ENCODE measurements at regions not wholly inside any gene's neighbourhood (a gene's known extent, or its start where the extent isn't known, plus 50 kb on each side); places are given as distances from the start of the nearest gene placed in this dataset.

DNA sequence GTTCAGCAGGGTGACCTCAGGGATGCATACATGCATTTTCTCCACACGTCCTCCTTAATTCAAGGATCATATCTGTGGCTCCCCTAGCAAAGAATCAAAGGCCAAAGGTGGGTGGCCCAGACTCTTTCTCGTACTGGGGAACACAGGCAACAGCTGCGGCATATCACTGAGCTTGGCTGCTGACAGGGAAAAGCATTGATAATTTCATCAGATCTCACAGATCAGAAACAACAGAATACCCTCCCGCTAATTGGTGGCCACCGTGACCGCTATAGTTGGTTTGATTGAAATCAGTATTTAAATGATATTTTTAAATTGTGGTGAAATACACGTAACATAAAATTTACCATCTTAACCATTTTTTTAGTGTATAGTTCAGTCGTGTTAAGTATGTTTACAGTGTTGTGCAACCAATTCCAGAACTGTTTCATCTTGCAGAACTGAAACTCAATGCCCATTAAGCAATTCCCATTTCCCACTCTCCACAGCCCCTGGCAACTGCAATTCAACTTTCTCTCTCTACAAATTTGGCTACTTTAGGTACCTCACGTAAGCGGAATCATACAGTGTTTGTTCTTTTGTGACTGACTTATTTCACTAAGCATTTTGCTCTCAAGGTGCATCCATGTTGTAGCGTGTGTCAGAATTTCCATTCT is 74.7 kb upstream of the TMEM170B start:
- 0% methylated on average over 4 of the region's 11 CpGs for WGBS (ENCODE audit: insufficient coverage)
- Mint-ChIP-seq H3K36me3 (no peaks in the 10 kb centered on the region), H3K4me1 (peaks cover 57% of the 10 kb centered on the region), H3K4me3 (peak overlapping the region; percentile 51 to 82), H3K9me3 (peaks cover 0 to 5% (median 0%) of the 10 kb centered on the region in 7 donors), H3K27ac (peak overlapping the region; percentile 90 to 97 (median 93)), H3K27me3 (ENCODE audit: low read depth in 3 of 3) (peaks cover 0 to 3% (median 0%) of the 10 kb centered on the region in 3 donors)
- TF ChIP-seq, protein P1, sequence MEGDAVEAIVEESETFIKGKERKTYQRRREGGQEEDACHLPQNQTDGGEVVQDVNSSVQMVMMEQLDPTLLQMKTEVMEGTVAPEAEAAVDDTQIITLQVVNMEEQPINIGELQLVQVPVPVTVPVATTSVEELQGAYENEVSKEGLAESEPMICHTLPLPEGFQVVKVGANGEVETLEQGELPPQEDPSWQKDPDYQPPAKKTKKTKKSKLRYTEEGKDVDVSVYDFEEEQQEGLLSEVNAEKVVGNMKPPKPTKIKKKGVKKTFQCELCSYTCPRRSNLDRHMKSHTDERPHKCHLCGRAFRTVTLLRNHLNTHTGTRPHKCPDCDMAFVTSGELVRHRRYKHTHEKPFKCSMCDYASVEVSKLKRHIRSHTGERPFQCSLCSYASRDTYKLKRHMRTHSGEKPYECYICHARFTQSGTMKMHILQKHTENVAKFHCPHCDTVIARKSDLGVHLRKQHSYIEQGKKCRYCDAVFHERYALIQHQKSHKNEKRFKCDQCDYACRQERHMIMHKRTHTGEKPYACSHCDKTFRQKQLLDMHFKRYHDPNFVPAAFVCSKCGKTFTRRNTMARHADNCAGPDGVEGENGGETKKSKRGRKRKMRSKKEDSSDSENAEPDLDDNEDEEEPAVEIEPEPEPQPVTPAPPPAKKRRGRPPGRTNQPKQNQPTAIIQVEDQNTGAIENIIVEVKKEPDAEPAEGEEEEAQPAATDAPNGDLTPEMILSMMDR (IDR thresholded peaks at IDR 0.05), result no peak
- Histone ChIP-seq H2AFZ (ENCODE audit: insufficient read depth, low read depth, low read length, poor library complexity, severe bottlenecking) (no peak overlapping the region), H4K20me1 (ENCODE audit: insufficient read depth, low read length) (no peaks in the 10 kb centered on the region), H3K4me1 (ENCODE audit: control insufficient read depth in 1 of 2, insufficient read depth in 2 of 2, low read length in 2 of 2) (peaks cover 56 to 59% of the 10 kb centered on the region in 2 donors), H3K9ac (ENCODE audit: insufficient read depth, low read length, poor library complexity, severe bottlenecking) (peak overlapping the region; percentile 41), H3K27me3 (ENCODE audit: control insufficient read depth in 2 of 2, insufficient read depth in 2 of 2, low read length in 2 of 2) (no peaks in the 10 kb centered on the region), H3K27ac (ENCODE audit: low read depth in 1 of 2, low read length in 2 of 2) (peak overlapping the region; percentile 72 to 79), H3K36me3 (replicated peaks in 1 of 2; ENCODE audit: control insufficient read depth in 1 of 2, insufficient read depth in 2 of 2, low read length in 2 of 2) (no peaks in the 10 kb centered on the region), H3K4me2 (replicated peaks; ENCODE audit: extremely low read depth, low read length, poor library complexity, severe bottlenecking) (peak overlapping the region; percentile 75), H3K79me2 (ENCODE audit: insufficient read depth, low read length) (no peaks in the 10 kb centered on the region), H3K4me3 (replicated peaks in 1 of 3; ENCODE audit: low read depth in 2 of 3, low read length in 3 of 3) (peak overlapping the region in 2 of 3 experiments; percentile 37 to 65), H3K9me3 (replicated peaks in 1 of 2; ENCODE audit: control insufficient read depth in 1 of 2, insufficient read depth in 1 of 2, low read length in 2 of 2) (no peaks in the 10 kb centered on the region)
- peak; percentile 74 to 90 (median 90) for DNase-seq
- intact Hi-C loops (cut with micrococcal nuclease), result loop anchor here (5.0 to 10.0 kb wide), 3 partner anchors 48 to 81 kb away; no protein-coding TSS in a partner anchor

GRCh38 chr6:11460837-11461661 is 76.5 kb upstream of the TMEM170B start:
- Histone ChIP-seq H3K9me3 (replicated peaks in 1 of 2; ENCODE audit: control insufficient read depth in 1 of 2, insufficient read depth in 1 of 2, low read length in 2 of 2) (no peaks in the 10 kb centered on the region), H3K27ac (ENCODE audit: low read depth in 1 of 2, low read length in 2 of 2) (peak overlapping the region in 1 of 2 donors; percentile 74), H4K20me1 (ENCODE audit: insufficient read depth, low read length) (no peaks in the 10 kb centered on the region), H3K79me2 (ENCODE audit: insufficient read depth, low read length) (no peaks in the 10 kb centered on the region), H3K4me3 (replicated peaks in 1 of 3; ENCODE audit: low read depth in 2 of 3, low read length in 3 of 3) (peak overlapping the region in 1 of 3 experiments; percentile 38), H3K4me2 (replicated peaks; ENCODE audit: extremely low read depth, low read length, poor library complexity, severe bottlenecking) (peak overlapping the region; percentile 43), H3K36me3 (replicated peaks in 1 of 2; ENCODE audit: control insufficient read depth in 1 of 2, insufficient read depth in 2 of 2, low read length in 2 of 2) (no peaks in the 10 kb centered on the region), H3K9ac (ENCODE audit: insufficient read depth, low read length, poor library complexity, severe bottlenecking) (no peak overlapping the region), H3K27me3 (ENCODE audit: control insufficient read depth in 2 of 2, insufficient read depth in 2 of 2, low read length in 2 of 2) (no peaks in the 10 kb centered on the region), H3K4me1 (ENCODE audit: control insufficient read depth in 1 of 2, insufficient read depth in 2 of 2, low read length in 2 of 2) (peaks cover 56 to 59% of the 10 kb centered on the region in 2 donors), H2AFZ (ENCODE audit: insufficient read depth, low read depth, low read length, poor library complexity, severe bottlenecking) (no peak overlapping the region)
- no peaks in the 10 kb centered on the region for H3K27me3 Mint-ChIP-seq (ENCODE audit: low read depth in 3 of 3)
- H3K36me3 Mint-ChIP-seq, result no peaks in the 10 kb centered on the region
- H3K9me3 Mint-ChIP-seq, result peaks cover 0 to 5% (median 0%) of the 10 kb centered on the region in 7 donors
- peak overlapping the region; percentile 45 to 51 for H3K4me3 Mint-ChIP-seq
- 78% methylated on average over 5 of the region's 7 CpGs for WGBS (ENCODE audit: insufficient coverage)
- H3K4me1 Mint-ChIP-seq, result peaks cover 57% of the 10 kb centered on the region
- TF ChIP-seq, protein P1 (IDR thresholded peaks at IDR 0.05), result no peak
- peak in 2 of 3 donors; percentile 19 to 28 for DNase-seq
- intact Hi-C loops (cut with micrococcal nuclease), result loop anchor here (5.0 to 10.0 kb wide), 3 partner anchors 46 to 79 kb away; no protein-coding TSS in a partner anchor
- H3K27ac Mint-ChIP-seq, result peak overlapping the region; percentile 83 to 95 (median 90)
